Activated T-cell treated with anti-CD3 and anti-CD28 coated beads, Interleukin-2, amount 50 U/mL, for 24 hours (primary cell): ENCODE measurements at regions not wholly inside any gene's neighbourhood (a gene's known extent, or its start where the extent isn't known, plus 50 kb on each side); places are given as distances from the start of the nearest gene placed in this dataset.
"Not testable (repeated sequence)": the region's sequence is repeated elsewhere in the genome, so short reads cannot be mapped to it uniquely, and the experiment has no call there.

Source experiments
- DNase-seq: peaks from one replicate; pipeline ENCODE4 v3.0.0-alpha.2; 2020
- H3K27ac Mint-ChIP-seq: 2 replicates; pipeline ENCODE4 v1.8.0; 2020; ENCODE audit warnings: mild to moderate bottlenecking, mixed read lengths
- H3K27me3 Mint-ChIP-seq: 2 replicates; pipeline ENCODE4 v1.8.0; 2020; ENCODE audit warnings: mixed read lengths
- H3K36me3 Mint-ChIP-seq: 2 replicates; pipeline ENCODE4 v1.8.0; 2020; ENCODE audit warnings: low read depth, mixed read lengths
- H3K4me1 Mint-ChIP-seq: 2 replicates; pipeline ENCODE4 v1.8.0; 2020; ENCODE audit warnings: low read depth, mixed read lengths
- H3K4me3 Mint-ChIP-seq: 2 replicates; pipeline ENCODE4 v1.8.0; 2020; ENCODE audit warnings: mild to moderate bottlenecking, moderate library complexity, mixed read lengths
- H3K9me3 Mint-ChIP-seq: 2 replicates; pipeline ENCODE4 v1.8.0; 2020; ENCODE audit warnings: mixed read lengths

DNA sequence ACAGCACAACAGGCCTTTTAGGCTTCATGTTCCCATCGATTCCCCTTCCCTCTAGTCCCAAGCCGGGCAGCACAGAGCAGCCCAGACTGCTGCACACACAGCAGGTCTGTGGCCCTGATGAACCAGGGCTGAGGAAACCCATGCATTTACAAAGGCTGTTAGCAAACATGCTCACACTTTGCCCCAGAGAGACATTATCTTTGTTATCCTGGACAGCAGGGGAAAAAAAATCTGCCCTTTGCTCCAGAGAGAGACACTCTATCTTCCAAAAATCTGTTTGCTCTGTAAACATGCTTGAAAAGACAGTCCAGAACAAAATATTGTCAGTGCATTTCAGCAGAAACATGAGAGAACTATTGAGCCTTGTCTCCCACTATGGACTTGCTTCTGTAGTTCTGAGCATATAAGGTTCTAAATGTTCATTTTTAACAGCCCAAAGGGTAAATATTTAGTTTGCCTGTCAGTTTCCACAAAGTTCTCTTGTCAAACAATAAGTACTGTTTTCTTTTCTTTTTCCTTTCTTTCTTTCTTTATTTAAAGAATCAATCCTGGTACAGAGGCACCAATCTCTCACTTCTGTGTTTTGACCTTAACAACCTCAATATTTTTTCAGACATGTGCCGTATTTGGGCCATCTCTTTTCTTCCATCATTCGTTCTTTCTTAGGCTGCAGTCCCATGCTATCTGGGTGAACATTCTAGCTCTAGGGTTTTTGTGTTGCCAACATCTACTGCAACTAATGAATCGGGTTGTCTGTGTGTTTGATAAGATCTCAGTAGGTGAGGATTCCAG is 468.0 kb downstream of the EPM2A start:
- no peaks in the 10 kb centered on the region for H3K9me3 Mint-ChIP-seq

DNA sequence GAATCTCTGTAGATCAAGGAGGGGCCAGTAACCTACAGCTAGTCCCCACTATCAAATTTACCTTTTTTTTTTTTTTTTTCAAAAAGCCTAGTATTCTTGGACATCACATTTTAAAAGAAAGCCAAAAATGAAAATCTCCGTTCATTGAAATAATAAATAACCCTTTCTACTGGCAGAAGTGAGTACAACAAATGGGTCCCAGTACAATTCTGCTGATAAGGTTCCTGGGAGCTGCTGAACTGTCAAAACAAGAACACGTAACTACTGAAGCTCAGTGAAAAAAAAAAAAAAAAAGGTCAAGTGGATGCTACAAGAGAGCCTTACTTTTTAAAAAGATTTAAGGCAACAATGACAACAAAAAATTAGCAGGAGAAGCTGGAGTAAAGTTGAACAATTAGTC is 464.9 kb downstream of the EPM2A start:
- H3K4me3 Mint-ChIP-seq = no peak overlapping the region
- no peaks in the 10 kb centered on the region for H3K36me3 Mint-ChIP-seq
- H3K9me3 Mint-ChIP-seq = no peaks in the 10 kb centered on the region
- H3K27me3 Mint-ChIP-seq = peaks cover 4% of the 10 kb centered on the region
- H3K4me1 Mint-ChIP-seq = no peaks in the 10 kb centered on the region
- DNase-seq = no peak
- no peak overlapping the region for H3K27ac Mint-ChIP-seq

More for the DNA sequence above, 468.0 kb downstream of the EPM2A start:
- DNase-seq = no peak
- H3K27me3 Mint-ChIP-seq = peaks cover 10% of the 10 kb centered on the region
- no peaks in the 10 kb centered on the region for H3K4me1 Mint-ChIP-seq
- no peak overlapping the region for H3K4me3 Mint-ChIP-seq
- H3K36me3 Mint-ChIP-seq = no peaks in the 10 kb centered on the region
- no peak overlapping the region for H3K27ac Mint-ChIP-seq

DNA sequence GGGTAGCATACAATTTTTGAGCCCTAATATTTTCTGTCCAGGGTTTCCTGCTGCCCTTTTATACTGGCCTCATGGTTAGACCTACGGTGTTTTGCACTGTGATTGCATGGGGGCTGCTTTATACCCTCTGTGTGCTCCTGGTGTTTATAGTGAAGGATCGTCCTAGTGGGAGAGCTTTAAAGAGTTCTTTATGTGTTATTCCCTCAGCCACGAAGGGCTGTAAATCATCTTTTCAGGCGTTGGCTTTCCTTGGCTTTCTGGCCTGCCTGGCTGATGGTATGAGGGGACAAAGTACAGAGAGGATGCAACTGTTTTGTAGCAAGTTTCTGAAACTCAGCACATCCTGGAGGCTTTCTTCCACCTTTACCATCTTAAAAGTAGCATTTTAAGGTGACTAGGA is 464.3 kb downstream of the EPM2A start:
- no peaks in the 10 kb centered on the region for H3K4me1 Mint-ChIP-seq
- DNase-seq = no peak
- H3K9me3 Mint-ChIP-seq = no peaks in the 10 kb centered on the region
- H3K36me3 Mint-ChIP-seq = no peaks in the 10 kb centered on the region
- H3K27ac Mint-ChIP-seq = no peak overlapping the region
- no peak overlapping the region for H3K4me3 Mint-ChIP-seq
- H3K27me3 Mint-ChIP-seq = peaks cover 4% of the 10 kb centered on the region

DNA sequence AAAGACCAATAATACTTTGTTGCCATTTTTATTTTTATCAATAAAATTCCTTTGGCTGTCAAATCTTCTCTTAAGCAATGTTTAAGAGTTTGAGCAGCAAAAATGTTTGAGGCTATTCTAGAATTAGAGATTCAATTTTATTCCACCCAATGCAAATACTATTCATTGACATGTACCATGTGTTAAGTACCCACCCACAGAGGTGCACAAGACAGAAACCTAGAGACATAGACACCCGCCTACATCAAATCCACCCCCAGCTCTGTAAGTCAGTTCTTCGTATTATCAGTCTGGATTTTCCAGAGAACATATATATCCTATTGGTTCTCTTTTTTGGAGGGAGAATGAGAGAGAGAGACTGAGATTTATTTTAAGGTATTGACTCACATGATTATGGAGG is 463.7 kb downstream of the EPM2A start:
- no peaks in the 10 kb centered on the region for H3K36me3 Mint-ChIP-seq
- H3K4me3 Mint-ChIP-seq = no peak overlapping the region
- no peak for DNase-seq
- no peaks in the 10 kb centered on the region for H3K9me3 Mint-ChIP-seq
- no peaks in the 10 kb centered on the region for H3K4me1 Mint-ChIP-seq
- peaks cover 4% of the 10 kb centered on the region for H3K27me3 Mint-ChIP-seq
- H3K27ac Mint-ChIP-seq = no peak overlapping the region

DNA sequence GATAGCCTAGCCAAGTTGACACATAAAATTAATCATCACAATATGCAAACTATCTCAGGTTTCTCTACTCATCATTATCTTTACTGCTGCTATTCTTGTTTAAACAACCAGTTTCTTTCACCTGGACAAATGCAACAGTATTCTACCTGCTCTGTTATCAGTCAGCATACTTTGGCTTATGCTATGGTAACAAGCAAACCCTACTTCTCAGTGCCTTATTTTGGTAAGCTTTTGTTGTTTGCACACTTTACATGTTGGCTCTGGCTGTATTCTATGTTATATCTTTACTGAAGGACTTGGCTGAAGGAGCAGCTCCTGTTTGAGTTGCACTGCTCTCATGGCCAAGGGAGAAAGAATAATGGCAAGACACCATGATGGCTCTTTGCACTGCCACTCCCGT is 463.1 kb downstream of the EPM2A start:
- no peaks in the 10 kb centered on the region for H3K9me3 Mint-ChIP-seq

DNA sequence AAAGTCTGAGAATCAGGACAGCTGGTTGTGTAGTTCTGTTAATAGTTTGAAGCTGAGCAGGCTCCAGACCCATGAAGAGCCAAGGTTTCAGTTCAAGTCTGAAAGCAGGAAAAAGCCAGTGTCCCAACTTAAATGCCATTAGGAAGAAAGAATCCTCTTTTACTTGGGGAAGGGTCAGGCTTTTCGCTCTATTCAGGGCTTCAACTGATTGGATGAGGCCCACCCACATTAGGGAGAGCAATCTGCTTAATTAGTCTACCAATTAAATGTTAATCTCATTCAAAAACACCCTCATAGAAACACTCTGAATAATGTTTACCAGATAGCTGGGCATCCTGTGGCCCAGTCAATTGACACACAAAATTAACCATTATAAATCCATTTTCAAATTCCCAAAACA is 462.2 kb downstream of the EPM2A start:
- H3K36me3 Mint-ChIP-seq = no peaks in the 10 kb centered on the region

More for the DNA sequence above, 463.1 kb downstream of the EPM2A start:
- H3K4me3 Mint-ChIP-seq = no peak overlapping the region
- no peaks in the 10 kb centered on the region for H3K36me3 Mint-ChIP-seq
- no peak overlapping the region for H3K27ac Mint-ChIP-seq
- H3K4me1 Mint-ChIP-seq = no peaks in the 10 kb centered on the region
- H3K27me3 Mint-ChIP-seq = peaks cover 4% of the 10 kb centered on the region
- no peak for DNase-seq

DNA sequence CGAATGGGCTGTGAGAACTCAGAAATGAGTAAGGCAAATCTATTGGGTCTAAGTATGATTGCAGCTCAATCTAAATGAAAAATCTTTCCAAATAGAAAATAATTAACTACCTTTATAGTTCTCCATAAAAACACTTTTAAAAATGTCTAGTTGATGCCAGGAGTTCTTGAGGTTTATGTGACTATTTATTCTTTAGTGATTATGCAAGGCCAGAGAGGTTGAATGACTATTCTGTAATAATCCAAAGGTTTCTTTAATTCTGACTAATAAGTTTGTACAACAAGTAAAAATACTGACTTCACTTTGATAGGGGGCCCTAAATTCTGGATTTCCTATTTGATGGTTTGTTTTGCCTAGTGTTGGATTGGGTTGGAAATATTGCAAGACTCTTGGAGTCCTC is 461.2 kb downstream of the EPM2A start:
- H3K27me3 Mint-ChIP-seq = peaks cover 4% of the 10 kb centered on the region
- H3K27ac Mint-ChIP-seq = no peak overlapping the region
- H3K4me3 Mint-ChIP-seq = no peak overlapping the region
- no peaks in the 10 kb centered on the region for H3K9me3 Mint-ChIP-seq
- H3K4me1 Mint-ChIP-seq = no peaks in the 10 kb centered on the region
- no peaks in the 10 kb centered on the region for H3K36me3 Mint-ChIP-seq
- DNase-seq = no peak

More for the DNA sequence above, 462.2 kb downstream of the EPM2A start:
- H3K27ac Mint-ChIP-seq = no peak overlapping the region
- no peak for DNase-seq
- no peak overlapping the region for H3K4me3 Mint-ChIP-seq
- H3K4me1 Mint-ChIP-seq = no peaks in the 10 kb centered on the region
- H3K9me3 Mint-ChIP-seq = no peaks in the 10 kb centered on the region
- H3K27me3 Mint-ChIP-seq = peaks cover 4% of the 10 kb centered on the region

DNA sequence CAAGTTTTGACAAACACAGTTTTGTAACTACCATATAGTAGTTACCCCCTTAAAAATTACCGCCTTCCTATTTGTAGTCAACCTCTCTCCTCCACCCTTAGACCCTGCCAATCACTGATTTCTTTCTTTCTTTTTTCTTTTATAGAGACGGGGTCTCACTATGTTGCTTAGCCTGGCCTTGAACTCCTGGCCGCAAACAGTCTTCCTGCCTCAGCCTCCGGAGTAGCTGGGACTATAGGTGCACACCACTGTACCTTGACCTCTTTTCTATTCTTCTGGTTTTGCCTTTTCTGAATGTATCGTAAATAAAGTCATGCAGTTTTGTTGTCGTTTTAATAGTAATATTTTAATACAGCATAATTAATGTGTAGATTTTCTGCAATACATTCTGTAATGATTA is 460.3 kb downstream of the EPM2A start:
- Mint-ChIP-seq H3K4me3 (no peak overlapping the region), H3K27me3 (no peaks in the 10 kb centered on the region), H3K27ac (no peak overlapping the region), H3K4me1 (no peaks in the 10 kb centered on the region), H3K36me3 (no peaks in the 10 kb centered on the region), H3K9me3 (no peaks in the 10 kb centered on the region)
- no peak for DNase-seq

DNA sequence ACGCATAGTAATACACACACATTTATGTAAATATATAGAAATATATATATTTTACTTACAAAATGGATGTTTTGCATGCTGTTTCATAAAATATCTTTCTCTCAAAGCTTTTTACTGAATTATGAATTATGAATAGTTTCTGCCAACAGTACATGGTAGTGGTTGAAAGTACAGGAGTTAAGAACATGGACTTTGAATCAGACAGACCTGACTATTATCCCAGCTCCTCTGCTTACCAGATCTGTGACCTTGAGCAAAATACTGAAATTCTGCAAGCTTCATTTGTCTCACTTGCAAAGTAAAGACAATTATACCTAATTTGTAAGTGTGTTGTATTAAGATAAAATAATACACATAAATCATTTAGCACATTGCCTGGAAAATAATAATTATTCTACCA is 459.5 kb downstream of the EPM2A start:
- Mint-ChIP-seq H3K4me3 (no peak overlapping the region), H3K4me1 (no peaks in the 10 kb centered on the region), H3K27ac (no peak overlapping the region), H3K27me3 (peaks cover 4% of the 10 kb centered on the region), H3K9me3 (peaks cover 2% of the 10 kb centered on the region), H3K36me3 (no peaks in the 10 kb centered on the region)
- no peak for DNase-seq

DNA sequence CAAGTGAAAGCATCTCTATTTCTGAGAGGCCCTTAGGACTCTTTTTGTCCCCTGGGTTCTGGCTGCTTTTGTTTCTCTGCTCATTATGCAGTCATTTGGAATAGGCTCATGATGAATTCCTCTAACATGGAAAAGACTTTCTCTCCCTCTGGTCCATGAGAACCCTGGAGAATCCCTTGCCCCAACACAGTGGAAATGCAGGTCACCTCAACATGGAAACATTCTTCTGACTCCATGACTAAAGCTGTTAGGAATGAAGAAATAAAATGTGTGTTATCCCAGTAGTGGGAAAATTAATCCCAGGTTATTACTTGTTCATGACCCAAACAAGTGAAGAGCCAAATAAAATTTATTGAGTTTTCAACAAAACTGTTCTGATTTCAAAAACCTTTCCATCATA is 458.6 kb downstream of the EPM2A start:
- peaks cover 4% of the 10 kb centered on the region for H3K27me3 Mint-ChIP-seq
- H3K4me3 Mint-ChIP-seq = no peak overlapping the region
- no peak overlapping the region for H3K27ac Mint-ChIP-seq
- peaks cover 2% of the 10 kb centered on the region for H3K9me3 Mint-ChIP-seq
- no peak for DNase-seq
- no peaks in the 10 kb centered on the region for H3K4me1 Mint-ChIP-seq
- H3K36me3 Mint-ChIP-seq = no peaks in the 10 kb centered on the region

DNA sequence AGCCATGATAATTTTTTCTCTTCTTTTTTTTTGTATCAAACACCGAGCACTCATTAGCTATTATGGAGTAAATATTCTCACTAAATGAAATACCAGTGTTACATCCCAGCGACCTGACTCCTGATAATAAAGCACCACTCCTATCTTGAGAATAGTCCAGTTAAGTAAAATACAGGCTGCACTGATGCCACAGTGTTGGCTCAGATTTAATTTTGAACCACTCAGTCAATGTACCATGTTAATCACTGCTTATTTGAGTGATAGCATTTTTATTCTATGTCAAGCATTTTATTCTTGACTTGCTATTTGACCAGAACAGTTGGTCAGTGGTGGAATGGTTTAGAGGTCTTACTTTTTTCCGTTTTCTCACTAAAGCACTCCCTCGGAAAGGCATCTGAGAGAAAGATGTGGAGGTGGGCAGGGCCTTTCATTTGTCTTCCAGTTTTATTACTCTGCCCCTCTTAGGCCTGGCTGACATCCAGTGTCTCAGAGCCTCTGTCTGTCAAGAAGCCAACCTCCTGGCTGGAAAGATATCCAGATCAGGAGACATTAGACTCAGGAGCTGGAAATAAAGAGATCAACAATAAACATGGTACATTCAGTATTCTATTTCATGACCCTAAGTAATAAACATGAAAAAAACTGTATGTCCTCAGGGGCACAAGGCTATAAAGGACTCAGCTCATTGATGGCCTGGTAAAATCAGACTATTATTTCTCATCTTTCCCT is 457.8 kb downstream of the EPM2A start:
- Mint-ChIP-seq H3K4me3 (no peak overlapping the region), H3K27me3 (peaks cover 6% of the 10 kb centered on the region)

DNA sequence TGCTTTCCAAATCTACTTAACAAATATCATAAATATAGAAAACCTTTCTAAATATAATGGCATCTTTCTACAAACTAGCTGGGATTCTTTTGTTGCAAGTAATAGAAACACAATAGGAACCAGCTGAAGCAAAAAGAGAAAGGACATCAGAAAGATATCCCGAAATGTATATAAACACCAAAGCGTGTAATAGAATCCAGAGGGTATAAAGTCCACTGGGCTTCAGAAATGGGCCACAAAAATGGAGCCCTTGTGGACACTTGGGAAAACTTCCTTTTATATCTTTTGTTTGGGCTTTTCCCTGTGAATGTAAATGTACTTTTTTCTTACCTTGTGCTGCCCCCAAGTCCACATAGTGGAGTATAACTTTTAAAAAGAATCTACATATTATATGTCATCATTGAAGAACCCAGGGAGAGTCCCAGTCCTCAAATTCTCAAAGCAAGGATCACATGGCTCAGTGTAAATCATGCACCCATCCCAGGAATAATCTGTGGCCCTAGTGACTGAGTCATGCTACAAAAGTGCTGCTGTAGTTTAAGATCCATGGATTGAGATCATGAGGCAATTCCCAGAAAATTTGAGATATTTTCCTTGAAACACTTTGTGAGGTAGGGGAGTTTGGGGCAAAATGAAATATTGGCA is 457.0 kb downstream of the EPM2A start:
- Mint-ChIP-seq H3K36me3 (no peaks in the 10 kb centered on the region), H3K4me1 (no peaks in the 10 kb centered on the region), H3K4me3 (no peak overlapping the region), H3K9me3 (peaks cover 2% of the 10 kb centered on the region), H3K27ac (no peak overlapping the region), H3K27me3 (peaks cover 7% of the 10 kb centered on the region)
- no peak for DNase-seq

More for the DNA sequence above, 457.8 kb downstream of the EPM2A start:
- Mint-ChIP-seq H3K27ac (no peak overlapping the region), H3K9me3 (peaks cover 2% of the 10 kb centered on the region), H3K4me1 (no peaks in the 10 kb centered on the region), H3K36me3 (no peaks in the 10 kb centered on the region)
- no peak for DNase-seq

DNA sequence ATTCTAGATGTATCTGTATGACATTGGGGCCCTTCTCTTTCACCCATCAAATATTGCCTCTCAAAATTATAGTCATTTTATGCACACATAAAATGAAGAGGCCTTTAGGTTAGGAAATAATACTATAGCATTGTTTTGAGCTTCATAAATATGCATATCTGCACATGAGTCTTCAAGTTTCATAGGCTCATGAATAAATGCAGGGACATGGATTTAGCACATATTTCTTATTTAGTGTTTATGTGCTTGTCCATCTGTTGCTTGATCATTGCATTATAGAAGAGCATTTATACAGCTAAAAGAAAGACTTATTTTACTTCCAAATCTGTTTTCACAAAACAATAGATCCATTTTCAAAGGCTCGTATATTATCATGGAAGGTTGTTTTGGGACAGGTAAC is 455.8 kb downstream of the EPM2A start:
- Mint-ChIP-seq H3K4me3 (no peak overlapping the region), H3K4me1 (no peaks in the 10 kb centered on the region), H3K9me3 (peaks cover 2% of the 10 kb centered on the region), H3K27me3 (peaks cover 7% of the 10 kb centered on the region), H3K27ac (no peak overlapping the region), H3K36me3 (no peaks in the 10 kb centered on the region)
- DNase-seq = no peak

DNA sequence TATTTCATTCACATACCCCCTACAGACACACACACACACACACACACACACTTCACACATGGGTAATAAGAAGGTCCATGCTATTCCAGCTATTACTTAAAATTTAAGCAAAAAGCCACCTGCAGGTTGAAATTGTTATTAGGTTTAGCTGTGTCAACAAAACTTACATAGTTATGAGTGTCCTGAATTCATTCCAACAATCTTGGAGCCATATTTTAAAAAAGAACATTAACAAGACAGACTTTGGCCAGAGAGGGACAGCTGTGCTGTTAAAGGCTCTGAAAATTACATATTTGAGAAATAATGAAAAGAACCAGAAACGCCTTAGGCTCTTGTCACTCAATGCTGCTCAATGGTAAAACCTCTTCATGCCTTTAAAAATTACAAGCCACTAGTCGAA is 455.3 kb downstream of the EPM2A start:
- H3K27ac Mint-ChIP-seq = no peak overlapping the region

DNA sequence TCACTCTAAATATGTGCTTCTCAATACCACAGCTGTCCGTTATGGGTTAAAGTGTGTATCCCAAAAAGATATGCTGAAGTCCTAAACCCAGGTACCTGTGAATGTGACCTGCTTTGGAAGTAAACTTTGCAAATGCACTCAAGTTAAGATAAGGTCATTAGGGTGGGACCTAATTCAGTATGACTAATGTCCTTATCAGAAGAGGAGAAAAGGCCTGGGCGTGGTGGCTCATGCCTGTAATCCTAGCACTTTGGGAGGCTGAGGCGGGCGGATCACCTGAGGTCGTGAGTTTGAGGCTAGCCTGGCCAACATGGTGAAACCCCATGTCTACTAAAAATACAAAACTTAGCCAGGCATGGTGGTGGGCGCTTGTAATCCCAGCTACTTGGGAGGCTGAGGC is 452.1 kb downstream of the EPM2A start:
- not testable (repeated sequence) for DNase-seq, H3K4me1 Mint-ChIP-seq, H3K4me3 Mint-ChIP-seq, H3K9me3 Mint-ChIP-seq, H3K36me3 Mint-ChIP-seq, H3K27ac Mint-ChIP-seq, H3K27me3 Mint-ChIP-seq

More for the DNA sequence above, 455.3 kb downstream of the EPM2A start:
- peaks cover 7% of the 10 kb centered on the region for H3K27me3 Mint-ChIP-seq
- no peaks in the 10 kb centered on the region for H3K36me3 Mint-ChIP-seq
- H3K4me1 Mint-ChIP-seq = no peaks in the 10 kb centered on the region
- no peak overlapping the region for H3K4me3 Mint-ChIP-seq
- peaks cover 2% of the 10 kb centered on the region for H3K9me3 Mint-ChIP-seq
- DNase-seq = no peak
